ENCODE measurements at regions not wholly inside any gene's neighbourhood (a gene's known extent, or its start where the extent isn't known, plus 50 kb on each side); places are given as distances from the start of the nearest gene placed in this dataset.

- no peak for TF ChIP-seq CTCF (IDR thresholded peaks at IDR 0.05; ENCODE audit: low read depth, low read length)
- Histone ChIP-seq H3K4me3 (no peak overlapping the region), H3K4me1 (ENCODE audit: low read depth) (no peaks in the 10 kb centered on the region), H3K9me3 (ENCODE audit: low read depth) (no peaks in the 10 kb centered on the region), H3K36me3 (no peaks in the 10 kb centered on the region), H3K27ac (no peak overlapping the region), H3K27me3 (no peaks in the 10 kb centered on the region)
- DNase-seq (ENCODE audit: low read depth in 1 of 2, low spot score in 1 of 2), result no peak
Measured at GRCh38 chr15:26013981-26014380, 150.9 kb upstream of the ATP10A start.

- Histone ChIP-seq H3K27me3 (no peaks in the 10 kb centered on the region), H3K4me3 (no peak overlapping the region), H3K4me1 (ENCODE audit: low read depth) (no peaks in the 10 kb centered on the region), H3K36me3 (no peaks in the 10 kb centered on the region), H3K27ac (no peak overlapping the region), H3K9me3 (ENCODE audit: low read depth) (no peaks in the 10 kb centered on the region)
- TF ChIP-seq CTCF (IDR thresholded peaks at IDR 0.05; ENCODE audit: low read depth, low read length), result no peak
- DNase-seq (ENCODE audit: low read depth in 1 of 2, low spot score in 1 of 2), result no peak
Measured at GRCh38 chr15:26011916-26012315, 148.8 kb upstream of the ATP10A start.

GRCh38 chr15:26007151-26007550 is 144.0 kb upstream of the ATP10A start:
- TF ChIP-seq CTCF (IDR thresholded peaks at IDR 0.05; ENCODE audit: low read depth, low read length), result no peak
- DNase-seq (ENCODE audit: low read depth in 1 of 2, low spot score in 1 of 2), result no peak

GRCh38 chr15:26001201-26001600 is 138.1 kb upstream of the ATP10A start:
- no peak for TF ChIP-seq CTCF (IDR thresholded peaks at IDR 0.05; ENCODE audit: low read depth, low read length)
- H3K4me3 ChIP-seq, result no peak overlapping the region
- no peaks in the 10 kb centered on the region for H3K4me1 ChIP-seq (ENCODE audit: low read depth)
- no peaks in the 10 kb centered on the region for H3K36me3 ChIP-seq
- H3K27me3 ChIP-seq, result no peaks in the 10 kb centered on the region
- no peak overlapping the region for H3K27ac ChIP-seq
- H3K9me3 ChIP-seq (ENCODE audit: low read depth), result no peaks in the 10 kb centered on the region
- DNase-seq (ENCODE audit: low read depth in 1 of 2, low spot score in 1 of 2), result no peak

More at GRCh38 chr15:26007151-26007550, 144.0 kb upstream of the ATP10A start:
- no peaks in the 10 kb centered on the region for H3K27me3 ChIP-seq
- no peaks in the 10 kb centered on the region for H3K4me1 ChIP-seq (ENCODE audit: low read depth)
- H3K4me3 ChIP-seq, result no peak overlapping the region
- no peaks in the 10 kb centered on the region for H3K9me3 ChIP-seq (ENCODE audit: low read depth)
- no peak overlapping the region for H3K27ac ChIP-seq
- no peaks in the 10 kb centered on the region for H3K36me3 ChIP-seq

- no peak overlapping the region for H3K27ac ChIP-seq
- no peak overlapping the region for H3K4me3 ChIP-seq
- TF ChIP-seq CTCF (IDR thresholded peaks at IDR 0.05; ENCODE audit: low read depth, low read length), result no peak
- H3K4me1 ChIP-seq (ENCODE audit: low read depth), result no peaks in the 10 kb centered on the region
- DNase-seq (ENCODE audit: low read depth in 1 of 2, low spot score in 1 of 2), result no peak
- H3K27me3 ChIP-seq, result no peaks in the 10 kb centered on the region
- no peaks in the 10 kb centered on the region for H3K36me3 ChIP-seq
- H3K9me3 ChIP-seq (ENCODE audit: low read depth), result no peaks in the 10 kb centered on the region
Measured at GRCh38 chr15:25993506-25993905, 130.4 kb upstream of the ATP10A start.

GRCh38 chr15:25990220-25990619 is 127.1 kb upstream of the ATP10A start:
- TF ChIP-seq CTCF (IDR thresholded peaks at IDR 0.05; ENCODE audit: low read depth, low read length), result no peak
- no peak for DNase-seq (ENCODE audit: low read depth in 1 of 2, low spot score in 1 of 2)
- no peaks in the 10 kb centered on the region for H3K27me3 ChIP-seq
- H3K4me1 ChIP-seq (ENCODE audit: low read depth), result no peaks in the 10 kb centered on the region
- no peak overlapping the region for H3K27ac ChIP-seq
- H3K9me3 ChIP-seq (ENCODE audit: low read depth), result no peaks in the 10 kb centered on the region
- H3K4me3 ChIP-seq, result no peak overlapping the region
- no peaks in the 10 kb centered on the region for H3K36me3 ChIP-seq
